Amniotic stem cell (primary cell): ENCODE measurements at regions not wholly inside any gene's neighbourhood (a gene's known extent, or its start where the extent isn't known, plus 50 kb on each side); places are given as distances from the start of the nearest gene placed in this dataset.
A peak's percentile ranks its signal among the peaks of the same experiment; 100 is the strongest.
"Not testable (repeated sequence)": the region's sequence is repeated elsewhere in the genome, so short reads cannot be mapped to it uniquely, and the experiment has no call there.

Source experiments
- DNase-seq: peaks from one replicate; lab custom pipeline; 2025; lab: John Stamatoyannopoulos, UW

- peak; percentile 73 for DNase-seq
Observed at GRCh38 chr2:181790716-181791649, 100.5 kb upstream of the ITPRID2 start.

GRCh38 chr2:181792906-181793305 is 98.6 kb upstream of the ITPRID2 start:
- no peak for DNase-seq

- DNase-seq: no peak
Observed at GRCh38 chr2:181798022-181798421, 93.5 kb upstream of the ITPRID2 start.

DNA sequence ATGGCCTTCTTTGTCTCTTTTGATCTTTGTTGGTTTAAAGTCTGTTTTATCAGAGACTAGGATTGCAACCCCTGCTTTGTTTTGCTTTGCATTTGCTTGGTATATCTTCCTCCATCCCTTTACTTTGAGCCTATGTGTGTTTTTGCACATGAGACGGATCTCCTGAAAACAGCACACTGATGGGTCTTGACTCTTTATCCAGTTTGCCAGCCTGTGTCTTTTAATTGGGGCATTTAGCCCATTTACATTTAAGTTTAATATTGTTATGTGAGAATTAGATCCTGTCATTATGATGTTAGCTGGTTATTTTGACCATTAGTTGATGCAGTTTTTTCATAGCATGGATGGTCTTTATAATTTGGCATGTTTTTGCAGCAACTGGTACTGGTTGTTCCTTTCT is 89.2 kb upstream of the ITPRID2 start:
- DNase-seq: not testable (repeated sequence)

GRCh38 chr2:181803903-181804799 is 87.4 kb upstream of the ITPRID2 start:
- not testable (repeated sequence) for DNase-seq

DNA sequence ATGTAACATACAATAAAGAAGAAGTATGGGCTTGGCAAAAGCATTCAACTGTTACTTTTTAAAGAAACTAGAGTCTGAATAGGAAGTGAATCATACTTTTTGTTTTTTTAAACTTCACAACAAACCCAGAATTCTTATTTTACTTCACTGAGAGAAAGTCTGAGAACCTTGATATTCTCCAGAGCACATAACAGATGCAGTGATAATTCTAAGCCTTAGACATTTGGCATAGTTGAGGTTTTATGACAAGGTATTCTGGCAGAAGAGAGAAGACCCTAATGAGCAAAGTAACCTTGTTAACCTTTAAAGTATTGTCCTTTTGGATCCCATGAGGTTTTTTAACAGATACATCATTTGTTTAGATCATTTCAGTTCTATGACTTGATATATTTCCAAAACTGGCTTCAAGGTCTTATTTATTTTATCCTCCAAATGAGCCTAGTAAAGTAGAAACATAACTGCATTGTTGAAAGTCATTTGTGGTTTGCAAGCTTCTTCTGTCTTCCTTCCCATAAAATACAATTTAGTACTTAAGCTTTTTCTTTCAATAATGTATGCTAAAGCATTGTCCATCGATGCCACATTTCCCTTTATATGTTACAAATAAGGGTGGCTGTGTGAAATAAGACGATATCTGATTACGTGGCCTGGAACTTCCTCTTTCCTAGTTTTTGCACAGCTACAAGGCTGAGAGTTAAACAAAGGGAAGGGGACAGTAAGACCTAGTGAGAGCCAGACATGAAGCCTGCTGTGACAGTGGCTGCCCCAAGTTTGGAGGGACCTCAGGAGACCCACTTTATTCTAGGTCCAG is 86.1 kb upstream of the ITPRID2 start:
- DNase-seq: no peak

- no peak for DNase-seq
Observed at GRCh38 chr2:181806039-181806392, 85.5 kb upstream of the ITPRID2 start.

GRCh38 chr2:181807526-181807925 is 84.0 kb upstream of the ITPRID2 start:
- no peak for DNase-seq

DNA sequence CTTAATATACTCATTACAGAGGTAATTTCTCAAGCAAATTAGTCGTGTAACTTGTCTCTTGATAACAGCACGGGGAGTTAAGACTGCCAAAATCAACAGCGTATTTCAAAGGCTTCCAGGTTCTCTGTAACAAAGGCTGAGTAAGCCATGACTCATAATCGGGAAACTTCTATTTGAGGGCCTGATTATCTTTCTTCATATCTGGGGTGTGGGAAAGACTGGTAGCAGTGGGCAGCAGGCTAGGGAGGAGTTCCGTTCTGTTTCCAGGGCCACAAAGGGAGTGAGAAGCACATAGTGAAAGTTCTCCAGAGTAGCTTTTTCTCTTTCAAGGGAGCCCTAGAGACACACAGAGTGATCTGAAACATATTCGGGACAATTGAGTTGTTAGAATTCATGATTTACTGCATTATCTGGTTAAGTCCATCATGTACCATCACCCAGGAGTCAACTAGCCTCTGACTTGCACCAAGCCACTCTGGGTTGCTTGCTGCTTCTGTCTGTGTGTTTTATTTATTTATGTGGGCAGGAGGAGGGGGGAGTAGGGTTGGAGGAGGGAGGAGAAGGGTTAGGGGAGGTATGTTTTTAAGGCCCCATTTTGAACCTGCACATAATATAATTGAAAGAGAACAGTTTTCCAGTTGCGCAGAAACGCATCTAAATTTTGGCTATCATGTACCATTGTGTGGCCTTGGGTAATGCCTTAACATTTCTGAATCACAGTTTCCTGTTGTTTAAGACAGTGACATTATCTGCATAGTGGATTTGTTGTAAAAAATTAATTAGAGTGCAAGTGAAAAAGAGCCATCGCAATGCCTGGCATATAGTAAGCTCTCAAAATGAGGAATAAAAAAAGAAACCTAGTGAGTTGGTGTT is 80.5 kb upstream of the ITPRID2 start:
- no peak for DNase-seq

GRCh38 chr2:181812106-181812743 is 79.3 kb upstream of the ITPRID2 start:
- DNase-seq: no peak

DNA sequence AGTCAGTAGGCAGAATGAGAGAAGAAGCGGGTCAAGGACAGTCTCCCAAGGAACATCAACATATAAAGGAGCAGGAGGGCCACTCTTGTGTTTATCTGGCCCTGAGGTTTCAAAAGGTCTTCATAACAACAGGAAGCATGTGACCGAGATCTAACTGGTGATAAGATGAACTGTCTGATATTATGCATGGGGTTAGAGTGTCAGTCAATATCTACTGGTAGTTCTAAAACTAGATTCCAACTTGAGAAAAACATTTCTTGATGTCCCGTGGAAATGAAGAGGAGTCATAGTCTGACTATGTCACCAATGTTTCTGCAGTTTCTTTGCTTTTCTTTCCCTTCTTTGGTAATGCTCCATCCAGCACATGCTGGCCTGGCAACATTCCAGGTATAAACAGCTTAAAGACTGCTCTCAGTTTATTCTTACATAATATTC is 77.5 kb upstream of the ITPRID2 start:
- DNase-seq: no peak

- no peak for DNase-seq
Observed at GRCh38 chr2:181817509-181817908, 74.0 kb upstream of the ITPRID2 start.

DNA sequence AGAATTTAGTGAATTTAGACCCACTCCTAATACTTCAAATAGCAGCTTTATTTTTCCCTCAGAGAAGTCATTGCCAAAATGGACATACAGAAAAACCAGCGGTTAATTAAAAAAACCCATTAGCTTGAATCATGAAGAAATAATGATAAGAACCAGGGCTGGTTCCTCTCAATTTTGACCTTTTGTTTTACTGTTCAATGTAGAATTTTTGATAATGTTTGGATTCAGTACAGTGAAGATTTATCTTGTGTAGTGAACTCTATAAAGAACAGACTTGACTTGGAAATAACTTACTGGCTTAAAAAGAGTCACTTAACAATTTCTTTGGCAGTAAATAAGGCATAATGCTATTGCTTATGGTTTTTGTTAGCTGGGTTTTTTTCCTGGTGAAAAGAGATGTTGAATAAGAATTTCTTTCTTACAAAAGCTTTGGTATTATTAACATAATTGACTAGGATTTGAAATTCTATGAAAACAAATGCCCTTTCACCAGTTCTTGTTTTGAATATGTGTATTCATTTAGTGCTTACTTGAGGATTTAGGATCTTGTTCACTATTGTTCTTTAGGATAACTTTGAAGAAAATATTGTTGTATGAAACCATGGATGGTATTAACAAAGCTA is 73.4 kb upstream of the ITPRID2 start:
- DNase-seq: no peak

GRCh38 chr2:181818840-181819239 is 72.7 kb upstream of the ITPRID2 start:
- no peak for DNase-seq

DNA sequence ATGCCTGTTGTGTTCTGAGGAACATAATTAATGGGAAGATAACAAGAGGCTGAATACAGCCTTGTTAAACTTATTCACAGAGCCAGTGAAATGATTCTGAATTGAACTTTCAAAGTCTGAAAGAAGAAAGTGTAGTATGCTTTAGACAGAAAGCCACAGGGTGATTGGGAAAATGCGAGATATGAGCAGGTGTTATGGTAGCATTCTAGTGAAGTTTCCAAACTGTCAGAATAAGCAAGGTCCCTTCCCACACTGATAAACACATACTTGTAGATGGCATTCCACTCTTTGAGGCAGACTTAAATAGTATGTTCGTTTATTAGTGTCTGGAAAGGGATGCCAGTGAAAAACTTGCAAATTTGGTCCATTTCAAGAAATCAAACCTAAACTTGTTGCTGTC is 70.5 kb upstream of the ITPRID2 start:
- DNase-seq: no peak

DNA sequence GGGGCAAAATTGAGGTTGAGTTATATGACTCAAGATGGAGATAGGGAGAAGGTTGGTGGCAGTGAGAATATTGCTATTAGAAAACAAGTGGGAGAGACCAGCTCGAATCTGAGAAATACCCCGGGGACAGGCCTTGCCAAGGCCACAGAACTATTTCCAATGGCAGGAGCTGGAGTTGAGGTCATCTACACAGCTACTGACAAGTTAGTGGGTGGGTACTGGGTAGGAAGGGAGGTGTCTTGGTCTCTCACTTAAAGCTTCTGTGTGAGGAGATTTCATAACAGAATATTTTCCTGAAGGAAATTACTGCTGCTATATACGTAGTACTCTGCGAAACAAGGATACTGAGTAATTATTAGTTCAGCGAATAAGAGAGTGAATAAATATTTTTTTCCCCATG is 69.4 kb upstream of the ITPRID2 start:
- no peak for DNase-seq

- no peak for DNase-seq
Observed at GRCh38 chr2:181823405-181823804, 68.1 kb upstream of the ITPRID2 start.

GRCh38 chr2:181828122-181828705 is 63.3 kb upstream of the ITPRID2 start:
- no peak for DNase-seq

GRCh38 chr2:181829230-181829629 is 62.3 kb upstream of the ITPRID2 start:
- DNase-seq: no peak

GRCh38 chr2:181832015-181832414 is 59.5 kb upstream of the ITPRID2 start:
- DNase-seq: no peak
